ENCODE measurements at regions not wholly inside any gene's neighbourhood (a gene's known extent, or its start where the extent isn't known, plus 50 kb on each side); places are given as distances from the start of the nearest gene placed in this dataset.
"Not testable (repeated sequence)": the region's sequence is repeated elsewhere in the genome, so short reads cannot be mapped to it uniquely, and the experiment has no call there.

DNA sequence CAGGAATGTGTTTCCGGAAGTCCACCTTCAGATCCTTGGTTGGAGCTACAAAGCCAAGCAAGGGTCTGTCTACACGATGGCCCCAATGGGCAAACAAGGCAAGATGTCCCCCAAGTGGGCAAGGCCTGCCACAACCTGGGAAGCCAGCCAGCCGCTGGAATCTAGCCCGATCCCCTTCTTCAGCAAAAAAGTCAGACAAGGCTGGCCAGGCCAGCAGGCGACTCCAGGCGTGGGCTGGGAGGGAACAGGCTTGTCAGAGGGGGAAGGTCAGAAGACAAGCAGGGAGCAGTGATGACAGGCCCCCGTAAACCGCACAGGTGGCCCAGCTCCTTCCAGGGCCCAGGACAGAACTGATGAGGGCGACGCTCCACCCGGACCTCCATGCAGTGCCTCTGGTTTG, 69.7 kb upstream of the WASF3 start:
- H3K27ac ChIP-seq (ENCODE audit: low read length), result no peak overlapping the region
- Mint-ChIP-seq H3K36me3 (no peaks in the 10 kb centered on the region), H3K4me1 (peaks cover 4 to 14% (median 10%) of the 10 kb centered on the region in 3 donors), H3K27me3 (peaks cover 10 to 12% of the 10 kb centered on the region in 2 donors), H3K27ac (no peak overlapping the region), H3K4me3 (no peak overlapping the region), H3K9me3 (no peaks in the 10 kb centered on the region)
- ChIA-PET CTCF (interaction anchor here in 1 of 2 donors (0.6 to 1.3 kb wide), 2 partner anchors 9 to 119 kb away, joined by 5 to 9 read pairs; no protein-coding TSS in a partner anchor), POLR2A (no interaction called here)
- H3K27me3 ChIP-seq (replicated peaks in 1 of 2; ENCODE audit: control insufficient read depth in 2 of 2, extremely low read depth in 1 of 2, insufficient read depth in 2 of 2, low read length in 1 of 2), result peaks cover 0 to 4% of the 10 kb centered on the region in 2 experiments
- DNase-seq (no peak), ATAC-seq (replicated peaks in 1 of 4) (no peak)
- 91% methylated on average over 11 of the region's 11 CpGs for WGBS (ENCODE audit: insufficient coverage)
- no peak overlapping the region for H3K4me3 ChIP-seq (ENCODE audit: control insufficient read depth in 1 of 2, extremely low read depth in 1 of 2, low read length in 1 of 2)
- peaks cover 4 to 17% of the 10 kb centered on the region in 2 experiments for H3K4me1 ChIP-seq (ENCODE audit: control insufficient read depth in 1 of 2, extremely low read depth in 1 of 2, insufficient read depth in 2 of 2, low read length in 2 of 2)
- H3K9me3 ChIP-seq, result no peaks in the 10 kb centered on the region
- no peaks in the 10 kb centered on the region for H3K36me3 ChIP-seq (ENCODE audit: control insufficient read depth in 2 of 2, extremely low read depth in 1 of 2, insufficient read depth in 1 of 2, low read length in 1 of 2)

DNA sequence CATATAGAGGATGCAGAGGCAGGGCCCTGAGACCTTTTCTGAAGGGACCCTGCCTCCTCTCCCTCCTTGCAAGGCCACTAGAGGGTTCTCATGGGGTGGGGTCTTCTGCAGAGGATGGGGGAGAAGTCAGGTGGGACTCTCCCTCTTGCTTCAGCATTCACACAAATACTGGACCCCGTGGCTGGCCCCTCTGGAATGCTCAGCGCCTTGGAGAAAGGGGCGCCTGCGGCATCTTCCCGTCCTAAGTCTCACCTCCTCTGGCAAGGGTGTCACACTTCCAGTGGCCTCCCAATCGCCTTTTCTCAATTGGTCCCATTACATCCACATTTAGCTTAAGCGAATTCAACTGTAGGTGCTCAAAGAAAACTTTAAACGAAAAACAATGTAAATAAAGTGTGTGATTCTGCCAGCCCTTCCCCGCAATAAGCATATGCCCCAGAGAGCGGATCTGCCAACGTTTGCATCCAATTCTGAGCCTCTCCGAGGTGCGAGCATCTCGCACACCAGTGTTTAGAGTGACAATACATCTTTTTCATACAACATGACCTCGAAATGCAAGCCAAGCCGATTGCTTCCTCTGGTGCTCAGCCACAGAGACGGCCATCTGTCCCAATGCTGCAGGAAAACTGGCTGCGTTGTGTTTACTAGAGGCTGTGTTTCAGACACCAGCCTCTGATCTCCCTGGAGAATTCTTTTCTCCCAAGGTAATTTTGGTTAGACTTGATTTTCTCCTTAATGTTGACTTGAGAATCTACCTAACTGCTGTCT, 69.1 kb upstream of the WASF3 start:
- H3K4me1 Mint-ChIP-seq, result peaks cover 0 to 7% (median 5%) of the 10 kb centered on the region in 3 donors
- WGBS (ENCODE audit: insufficient coverage), result 85% methylated on average over 14 of the region's 18 CpGs
- ATAC-seq (replicated peaks in 1 of 4), result no peak

DNA sequence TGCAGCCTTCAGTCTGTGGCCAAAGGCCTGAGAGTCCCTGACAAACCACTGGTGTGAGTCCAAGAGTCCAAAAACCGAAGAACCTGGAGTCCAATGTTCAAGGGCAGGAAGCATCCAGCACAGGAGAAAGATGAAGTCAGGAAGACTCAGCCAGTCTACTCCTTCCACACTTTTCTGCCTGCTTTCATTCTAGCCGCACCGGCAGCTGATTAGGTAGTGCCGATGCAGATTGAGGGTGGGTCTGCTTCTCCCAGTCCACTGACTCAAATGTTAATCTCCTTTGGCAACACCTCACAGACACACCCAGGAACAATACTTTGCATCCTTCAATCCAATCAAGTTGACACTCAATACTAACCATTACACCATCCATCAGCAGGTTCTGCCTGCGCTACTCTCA, 65.2 kb upstream of the WASF3 start:
- H3K36me3 ChIP-seq (ENCODE audit: control insufficient read depth in 2 of 2, extremely low read depth in 1 of 2, insufficient read depth in 1 of 2, low read length in 1 of 2); H3K9me3 Mint-ChIP-seq; H3K36me3 Mint-ChIP-seq; POLR2A ChIA-PET; H3K4me1 Mint-ChIP-seq; H3K27ac Mint-ChIP-seq; H3K27ac ChIP-seq (ENCODE audit: low read length); ATAC-seq (replicated peaks in 1 of 4); H3K4me3 Mint-ChIP-seq; DNase-seq; H3K9me3 ChIP-seq; H3K4me1 ChIP-seq (ENCODE audit: control insufficient read depth in 1 of 2, extremely low read depth in 1 of 2, insufficient read depth in 2 of 2, low read length in 2 of 2); H3K4me3 ChIP-seq (ENCODE audit: control insufficient read depth in 1 of 2, extremely low read depth in 1 of 2, low read length in 1 of 2): not testable (repeated sequence)
- 92% methylated on average over 4 of the region's 5 CpGs for WGBS (ENCODE audit: insufficient coverage)
- CTCF ChIA-PET, result interaction anchor here in 1 of 2 donors (7.0 kb wide), 1 partner anchor 307 kb away, joined by 125 read pairs; no protein-coding TSS in a partner anchor
- peaks cover 2 to 13% of the 10 kb centered on the region in 2 experiments for H3K27me3 ChIP-seq (replicated peaks in 1 of 2; ENCODE audit: control insufficient read depth in 2 of 2, extremely low read depth in 1 of 2, insufficient read depth in 2 of 2, low read length in 1 of 2)
- peaks cover 10 to 18% of the 10 kb centered on the region in 2 donors for H3K27me3 Mint-ChIP-seq

More for the DNA sequence above, 69.1 kb upstream of the WASF3 start:
- CTCF ChIA-PET, result no interaction called here
- H3K4me1 ChIP-seq (ENCODE audit: control insufficient read depth in 1 of 2, extremely low read depth in 1 of 2, insufficient read depth in 2 of 2, low read length in 2 of 2), result peaks cover 0 to 12% of the 10 kb centered on the region in 2 experiments
- peaks cover 0 to 4% of the 10 kb centered on the region in 2 experiments for H3K27me3 ChIP-seq (replicated peaks in 1 of 2; ENCODE audit: control insufficient read depth in 2 of 2, extremely low read depth in 1 of 2, insufficient read depth in 2 of 2, low read length in 1 of 2)
- no peaks in the 10 kb centered on the region for H3K36me3 ChIP-seq (ENCODE audit: control insufficient read depth in 2 of 2, extremely low read depth in 1 of 2, insufficient read depth in 1 of 2, low read length in 1 of 2)
- no peaks in the 10 kb centered on the region for H3K9me3 ChIP-seq
- POLR2A ChIA-PET, result no interaction called here
- Mint-ChIP-seq H3K27me3 (peaks cover 10 to 14% of the 10 kb centered on the region in 2 donors), H3K27ac (no peak overlapping the region), H3K4me3 (no peak overlapping the region), H3K36me3 (no peaks in the 10 kb centered on the region), H3K9me3 (no peaks in the 10 kb centered on the region)
- no peak for DNase-seq
- H3K4me3 ChIP-seq (ENCODE audit: control insufficient read depth in 1 of 2, extremely low read depth in 1 of 2, low read length in 1 of 2), result no peak overlapping the region
- no peak overlapping the region for H3K27ac ChIP-seq (ENCODE audit: low read length)

DNA sequence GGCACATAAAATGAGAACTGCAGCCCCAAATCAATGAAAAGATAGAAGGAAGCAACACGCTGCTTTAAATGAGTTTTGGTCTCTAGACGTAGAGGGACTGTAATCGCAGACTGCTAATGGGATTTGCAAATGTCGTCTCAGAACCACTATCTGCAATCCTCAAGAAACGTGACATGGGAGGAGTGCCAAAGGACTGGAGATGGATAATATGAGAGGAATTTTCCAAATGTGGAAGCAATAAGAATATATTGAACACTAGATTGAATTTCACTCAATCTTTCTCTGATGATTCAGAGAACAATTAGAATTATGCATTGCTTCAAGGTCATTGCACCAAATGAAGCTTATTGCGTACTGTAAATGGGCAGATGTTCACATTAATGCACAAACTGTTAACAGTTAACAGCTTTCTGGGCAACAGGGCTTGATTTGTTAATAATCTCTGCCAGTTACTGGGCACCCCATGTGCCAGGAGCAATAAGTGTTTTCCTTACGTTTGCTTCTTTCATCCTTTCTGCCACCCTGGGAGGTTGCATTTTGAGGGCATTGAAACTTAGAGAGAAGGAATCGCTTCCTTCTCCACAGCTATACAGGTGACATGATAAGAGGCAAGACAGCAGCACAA, 62.8 kb upstream of the WASF3 start:
- Mint-ChIP-seq H3K27ac (no peak overlapping the region), H3K27me3 (peaks cover 10 to 23% of the 10 kb centered on the region in 2 donors), H3K4me1 (peaks cover 0 to 6% (median 2%) of the 10 kb centered on the region in 3 donors), H3K4me3 (no peak overlapping the region), H3K9me3 (no peaks in the 10 kb centered on the region), H3K36me3 (no peaks in the 10 kb centered on the region)
- Histone ChIP-seq H3K4me3 (ENCODE audit: control insufficient read depth in 1 of 2, extremely low read depth in 1 of 2, low read length in 1 of 2) (no peak overlapping the region), H3K27ac (ENCODE audit: low read length) (no peak overlapping the region), H3K36me3 (ENCODE audit: control insufficient read depth in 2 of 2, extremely low read depth in 1 of 2, insufficient read depth in 1 of 2, low read length in 1 of 2) (no peaks in the 10 kb centered on the region), H3K9me3 (no peaks in the 10 kb centered on the region), H3K27me3 (replicated peaks in 1 of 2; ENCODE audit: control insufficient read depth in 2 of 2, extremely low read depth in 1 of 2, insufficient read depth in 2 of 2, low read length in 1 of 2) (peaks cover 2 to 14% of the 10 kb centered on the region in 2 experiments), H3K4me1 (ENCODE audit: control insufficient read depth in 1 of 2, extremely low read depth in 1 of 2, insufficient read depth in 2 of 2, low read length in 2 of 2) (no peaks in the 10 kb centered on the region)
- WGBS (ENCODE audit: insufficient coverage), result 93% methylated on average over 4 of the region's 8 CpGs
- POLR2A ChIA-PET, result no interaction called here
- DNase-seq, result no peak
- CTCF ChIA-PET, result interaction anchor here (0.5 to 7.0 kb wide), 7 partner anchors 11 to 665 kb away, joined by 3 to 125 read pairs (median 4); no protein-coding TSS in a partner anchor
- no peak for ATAC-seq (replicated peaks in 1 of 4)

DNA sequence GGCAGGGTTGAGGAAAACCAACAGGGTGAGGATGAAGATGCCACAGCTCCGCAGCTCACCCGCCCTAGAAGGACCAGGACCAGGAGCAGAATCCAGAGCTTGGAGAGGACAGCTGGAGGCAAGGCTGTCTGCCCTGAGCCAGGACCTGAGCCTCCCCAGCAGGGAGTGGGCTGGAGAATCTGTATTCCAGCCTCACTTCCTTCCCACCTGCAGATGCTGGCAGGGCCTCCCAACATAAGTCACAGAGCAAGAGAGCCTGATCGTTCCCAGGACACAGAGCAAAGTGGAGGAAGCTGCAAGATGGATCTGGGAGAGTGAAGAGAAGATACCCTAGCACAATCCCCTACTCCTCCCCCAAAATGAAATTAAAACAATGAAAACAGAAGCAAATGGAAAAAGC, 61.7 kb upstream of the WASF3 start:
- no peak for DNase-seq
- no peaks in the 10 kb centered on the region for H3K36me3 ChIP-seq (ENCODE audit: control insufficient read depth in 2 of 2, extremely low read depth in 1 of 2, insufficient read depth in 1 of 2, low read length in 1 of 2)
- no peak overlapping the region for H3K4me3 ChIP-seq (ENCODE audit: control insufficient read depth in 1 of 2, extremely low read depth in 1 of 2, low read length in 1 of 2)
- H3K9me3 ChIP-seq, result no peaks in the 10 kb centered on the region
- H3K4me1 ChIP-seq (ENCODE audit: control insufficient read depth in 1 of 2, extremely low read depth in 1 of 2, insufficient read depth in 2 of 2, low read length in 2 of 2), result no peaks in the 10 kb centered on the region
- Mint-ChIP-seq H3K4me1 (peaks cover 0 to 6% (median 2%) of the 10 kb centered on the region in 3 donors), H3K36me3 (no peaks in the 10 kb centered on the region), H3K9me3 (no peaks in the 10 kb centered on the region), H3K27me3 (peaks cover 3 to 18% of the 10 kb centered on the region in 2 donors), H3K27ac (no peak overlapping the region), H3K4me3 (no peak overlapping the region)
- POLR2A ChIA-PET, result interaction anchor here in 1 of 2 donors (0.6 kb wide), 1 partner anchor 124 kb away, joined by 3 read pairs; no protein-coding TSS in a partner anchor
- ATAC-seq (replicated peaks in 1 of 4), result no peak
- WGBS (ENCODE audit: insufficient coverage), result 100% methylated on average over 2 of the region's 3 CpGs
- H3K27ac ChIP-seq (ENCODE audit: low read length), result no peak overlapping the region
- H3K27me3 ChIP-seq (replicated peaks in 1 of 2; ENCODE audit: control insufficient read depth in 2 of 2, extremely low read depth in 1 of 2, insufficient read depth in 2 of 2, low read length in 1 of 2), result peaks cover 2 to 19% of the 10 kb centered on the region in 2 experiments
- CTCF ChIA-PET, result interaction anchor here (0.6 to 7.0 kb wide), 10 partner anchors 8 to 1111 kb away, joined by 3 to 125 read pairs (median 6); no protein-coding TSS in a partner anchor

DNA sequence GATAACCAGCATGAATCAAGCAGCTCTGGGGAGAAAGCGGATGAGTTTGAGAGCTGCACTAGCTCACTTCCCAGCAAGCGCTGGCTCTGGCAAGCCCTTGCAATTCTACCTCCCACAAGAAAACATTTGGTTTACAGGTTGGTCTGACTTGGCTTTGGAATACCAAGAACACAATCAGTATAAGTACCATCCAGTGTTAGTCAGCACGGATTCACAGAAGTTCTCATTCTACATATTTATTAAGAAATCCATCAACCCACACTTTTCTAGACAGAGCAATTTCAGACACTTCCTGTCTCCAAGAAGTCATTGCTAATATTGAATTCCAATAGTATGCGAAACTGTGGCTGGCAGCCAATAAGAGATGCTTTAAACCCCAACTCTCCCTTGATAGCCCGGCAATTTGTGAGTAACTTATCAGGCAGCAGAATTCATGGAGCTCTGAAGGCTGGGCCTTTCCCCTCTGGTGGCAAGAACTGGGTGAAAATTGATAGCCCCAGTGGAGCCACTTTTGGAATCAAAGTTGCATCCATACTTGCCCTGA, 59.4 kb upstream of the WASF3 start:
- ChIA-PET POLR2A (no interaction called here), CTCF (interaction anchor here (0.6 to 7.0 kb wide), 5 partner anchors 165 to 431 kb away, joined by 3 to 125 read pairs (median 4); no protein-coding TSS in a partner anchor)
- WGBS (ENCODE audit: insufficient coverage), result 93% methylated on average over 4 of the region's 5 CpGs
- ATAC-seq (replicated peaks in 1 of 4) (no peak), DNase-seq (no peak)
- Histone ChIP-seq H3K9me3 (no peaks in the 10 kb centered on the region), H3K27ac (ENCODE audit: low read length) (no peak overlapping the region), H3K36me3 (ENCODE audit: control insufficient read depth in 2 of 2, extremely low read depth in 1 of 2, insufficient read depth in 1 of 2, low read length in 1 of 2) (no peaks in the 10 kb centered on the region), H3K27me3 (replicated peaks in 1 of 2; ENCODE audit: control insufficient read depth in 2 of 2, extremely low read depth in 1 of 2, insufficient read depth in 2 of 2, low read length in 1 of 2) (peaks cover 2 to 27% of the 10 kb centered on the region in 2 experiments), H3K4me1 (ENCODE audit: control insufficient read depth in 1 of 2, extremely low read depth in 1 of 2, insufficient read depth in 2 of 2, low read length in 2 of 2) (no peaks in the 10 kb centered on the region), H3K4me3 (ENCODE audit: control insufficient read depth in 1 of 2, extremely low read depth in 1 of 2, low read length in 1 of 2) (no peak overlapping the region)
- H3K9me3 Mint-ChIP-seq, result no peaks in the 10 kb centered on the region
- no peaks in the 10 kb centered on the region for H3K36me3 Mint-ChIP-seq
- no peak overlapping the region for H3K27ac Mint-ChIP-seq
- no peak overlapping the region for H3K4me3 Mint-ChIP-seq
- peaks cover 3 to 11% (median 6%) of the 10 kb centered on the region in 3 donors for H3K4me1 Mint-ChIP-seq
- H3K27me3 Mint-ChIP-seq, result peaks cover 0 to 11% of the 10 kb centered on the region in 2 donors
